Breast epithelium (tissue), 3 donors: ENCODE measurements at regions not wholly inside any gene's neighbourhood (a gene's known extent, or its start where the extent isn't known, plus 50 kb on each side); places are given as distances from the start of the nearest gene placed in this dataset.

Source experiments
- POLR2AphosphoS5 ChIP-seq, 3 donors: sonication (generic); formaldehyde crosslinking; IDR thresholded peaks; one replicate each; pipeline ENCODE4 v1.6.1; 2017; ENCODE audit warnings: antibody characterized with exemption in 3 of 3
- TF ChIP-seq, protein P1 (sequence below), 3 donors: fragments of 450-650 bp; IDR thresholded peaks; one replicate each; pipeline ENCODE4 v1.5.1; 2016 to 2017; ENCODE audit warnings: antibody characterized with exemption in 3 of 3, mild to moderate bottlenecking in 3 of 3, moderate library complexity in 3 of 3

DNA sequence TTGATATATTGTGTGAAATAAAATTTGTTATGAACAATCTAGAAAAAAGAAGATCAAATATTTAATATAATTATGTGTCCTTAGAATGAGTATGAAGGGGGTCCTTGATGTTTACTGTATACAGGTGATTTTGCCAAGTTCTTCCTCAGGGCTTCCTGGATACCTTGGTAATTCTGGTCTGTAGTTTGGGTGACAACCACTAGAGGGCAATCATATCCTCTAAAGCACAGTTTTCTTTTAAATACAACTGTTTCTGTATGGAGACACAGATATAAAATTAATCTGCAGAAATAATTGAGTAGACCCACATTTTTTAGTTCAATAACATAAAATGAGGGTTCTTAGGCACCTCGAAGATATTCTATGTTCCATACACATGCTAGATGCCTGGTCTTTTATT lies 157.7 kb downstream of the SPANXN1 start:
- TF ChIP-seq, protein P1, sequence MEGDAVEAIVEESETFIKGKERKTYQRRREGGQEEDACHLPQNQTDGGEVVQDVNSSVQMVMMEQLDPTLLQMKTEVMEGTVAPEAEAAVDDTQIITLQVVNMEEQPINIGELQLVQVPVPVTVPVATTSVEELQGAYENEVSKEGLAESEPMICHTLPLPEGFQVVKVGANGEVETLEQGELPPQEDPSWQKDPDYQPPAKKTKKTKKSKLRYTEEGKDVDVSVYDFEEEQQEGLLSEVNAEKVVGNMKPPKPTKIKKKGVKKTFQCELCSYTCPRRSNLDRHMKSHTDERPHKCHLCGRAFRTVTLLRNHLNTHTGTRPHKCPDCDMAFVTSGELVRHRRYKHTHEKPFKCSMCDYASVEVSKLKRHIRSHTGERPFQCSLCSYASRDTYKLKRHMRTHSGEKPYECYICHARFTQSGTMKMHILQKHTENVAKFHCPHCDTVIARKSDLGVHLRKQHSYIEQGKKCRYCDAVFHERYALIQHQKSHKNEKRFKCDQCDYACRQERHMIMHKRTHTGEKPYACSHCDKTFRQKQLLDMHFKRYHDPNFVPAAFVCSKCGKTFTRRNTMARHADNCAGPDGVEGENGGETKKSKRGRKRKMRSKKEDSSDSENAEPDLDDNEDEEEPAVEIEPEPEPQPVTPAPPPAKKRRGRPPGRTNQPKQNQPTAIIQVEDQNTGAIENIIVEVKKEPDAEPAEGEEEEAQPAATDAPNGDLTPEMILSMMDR (IDR thresholded peaks at IDR 0.05): peak in 1 of 3 donors; percentile 24
- no peak for TF ChIP-seq POLR2AphosphoS5 (IDR thresholded peaks at IDR 0.05)
